ENCODE measurements at regions not wholly inside any gene's neighbourhood (a gene's known extent, or its start where the extent isn't known, plus 50 kb on each side); places are given as distances from the start of the nearest gene placed in this dataset.

GRCh38 chr10:28996345-28996744, 292.5 kb upstream of the LYZL1 start:
- H4K20me1 ChIP-seq (ENCODE audit: control insufficient read depth, extremely low read depth, insufficient read depth, low read length), result no peaks in the 10 kb centered on the region
- TF ChIP-seq EZH2 (IDR thresholded peaks at IDR 0.05; ENCODE audit: low read length, missing control alignments) (no peak), CTCF (conservative IDR thresholded peaks at IDR 0.05 in 1 of 2, IDR thresholded peaks at IDR 0.05 in 1 of 2; ENCODE audit: low read depth in 1 of 2, low read length in 2 of 2) (no peak)
- H3K4me1 ChIP-seq (ENCODE audit: control insufficient read depth, extremely low read depth, insufficient read depth, low read length), result peaks cover 5% of the 10 kb centered on the region

GRCh38 chr10:28996947-28997551, 291.8 kb upstream of the LYZL1 start:
- Histone ChIP-seq H2AFZ (ENCODE audit: low read length) (no peak overlapping the region), H3K36me3 (ENCODE audit: control insufficient read depth, insufficient read depth, low read length) (no peaks in the 10 kb centered on the region), H3K9me3 (ENCODE audit: control insufficient read depth, insufficient read depth, low read depth, low read length) (no peaks in the 10 kb centered on the region), H3K27me3 (ENCODE audit: control insufficient read depth, insufficient read depth, low read length) (no peaks in the 10 kb centered on the region), H3K27ac (ENCODE audit: insufficient read depth, low read length) (no peak overlapping the region), H3K4me1 (ENCODE audit: control insufficient read depth, extremely low read depth, insufficient read depth, low read length) (peaks cover 2% of the 10 kb centered on the region), H4K20me1 (ENCODE audit: control insufficient read depth, extremely low read depth, insufficient read depth, low read length) (no peaks in the 10 kb centered on the region), H3K4me2 (ENCODE audit: extremely low read depth, insufficient read depth, low read length) (no peak overlapping the region), H3K4me3 (replicated peaks in 1 of 4; ENCODE audit: control extremely low read depth in 1 of 4, insufficient read depth in 1 of 4, low read depth in 3 of 4, low read length in 4 of 4) (no peak overlapping the region), H3K9ac (ENCODE audit: insufficient read depth, low read length) (no peak overlapping the region), H3K79me2 (ENCODE audit: control insufficient read depth, insufficient read depth, low read length) (no peaks in the 10 kb centered on the region)
- no peak for TF ChIP-seq EZH2 (IDR thresholded peaks at IDR 0.05; ENCODE audit: low read length, missing control alignments)
- TF ChIP-seq CTCF (conservative IDR thresholded peaks at IDR 0.05 in 1 of 2, IDR thresholded peaks at IDR 0.05 in 1 of 2; ENCODE audit: low read depth in 1 of 2, low read length in 2 of 2), result no peak
- DNase-seq (ENCODE audit: low read depth in 2 of 2), result peak in 1 of 2 donors; percentile 37

More at GRCh38 chr10:28996345-28996744, 292.5 kb upstream of the LYZL1 start:
- no peaks in the 10 kb centered on the region for H3K27me3 ChIP-seq (ENCODE audit: control insufficient read depth, insufficient read depth, low read length)
- no peak overlapping the region for H3K27ac ChIP-seq (ENCODE audit: insufficient read depth, low read length)
- H3K9ac ChIP-seq (ENCODE audit: insufficient read depth, low read length), result no peak overlapping the region
- DNase-seq (ENCODE audit: low read depth in 2 of 2), result peak in 1 of 2 donors; percentile 21
- no peaks in the 10 kb centered on the region for H3K36me3 ChIP-seq (ENCODE audit: control insufficient read depth, insufficient read depth, low read length)
- no peaks in the 10 kb centered on the region for H3K79me2 ChIP-seq (ENCODE audit: control insufficient read depth, insufficient read depth, low read length)
- no peak overlapping the region for H2AFZ ChIP-seq (ENCODE audit: low read length)
- no peaks in the 10 kb centered on the region for H3K9me3 ChIP-seq (ENCODE audit: control insufficient read depth, insufficient read depth, low read depth, low read length)
- H3K4me3 ChIP-seq (replicated peaks in 1 of 4; ENCODE audit: control extremely low read depth in 1 of 4, insufficient read depth in 1 of 4, low read depth in 3 of 4, low read length in 4 of 4), result no peak overlapping the region
- H3K4me2 ChIP-seq (ENCODE audit: extremely low read depth, insufficient read depth, low read length), result no peak overlapping the region

- Histone ChIP-seq H2AFZ (ENCODE audit: low read length) (no peak overlapping the region), H3K9ac (ENCODE audit: insufficient read depth, low read length) (no peak overlapping the region), H3K9me3 (ENCODE audit: control insufficient read depth, insufficient read depth, low read depth, low read length) (no peaks in the 10 kb centered on the region), H3K4me3 (replicated peaks in 1 of 4; ENCODE audit: control extremely low read depth in 1 of 4, insufficient read depth in 1 of 4, low read depth in 3 of 4, low read length in 4 of 4) (no peak overlapping the region), H3K27me3 (ENCODE audit: control insufficient read depth, insufficient read depth, low read length) (no peaks in the 10 kb centered on the region), H4K20me1 (ENCODE audit: control insufficient read depth, extremely low read depth, insufficient read depth, low read length) (no peaks in the 10 kb centered on the region), H3K36me3 (ENCODE audit: control insufficient read depth, insufficient read depth, low read length) (no peaks in the 10 kb centered on the region), H3K27ac (ENCODE audit: insufficient read depth, low read length) (no peak overlapping the region), H3K79me2 (ENCODE audit: control insufficient read depth, insufficient read depth, low read length) (no peaks in the 10 kb centered on the region), H3K4me2 (ENCODE audit: extremely low read depth, insufficient read depth, low read length) (no peak overlapping the region), H3K4me1 (ENCODE audit: control insufficient read depth, extremely low read depth, insufficient read depth, low read length) (no peaks in the 10 kb centered on the region)
- peak; percentile 25 to 61 for DNase-seq (ENCODE audit: low read depth in 2 of 2)
- no peak for TF ChIP-seq CTCF (conservative IDR thresholded peaks at IDR 0.05 in 1 of 2, IDR thresholded peaks at IDR 0.05 in 1 of 2; ENCODE audit: low read depth in 1 of 2, low read length in 2 of 2)
- no peak for TF ChIP-seq EZH2 (IDR thresholded peaks at IDR 0.05; ENCODE audit: low read length, missing control alignments)
Observed at GRCh38 chr10:28997734-28998133, 291.1 kb upstream of the LYZL1 start.

Measured in fibroblast of lung (primary cell).